CD14-positive monocyte (primary cell): ENCODE measurements at regions not wholly inside any gene's neighbourhood (a gene's known extent, or its start where the extent isn't known, plus 50 kb on each side); places are given as distances from the start of the nearest gene placed in this dataset.

ENCODE experiments used
- DNase-seq, 3 donors: peaks; one replicate each; pipeline ENCODE4 v3.0.0-alpha.2; 2011 to 2022
- H2AFZ ChIP-seq: 2 replicates; pipeline ENCODE4 v1.6.0; 2012; ENCODE audit warnings: mild to moderate bottlenecking, low read depth, low read length, inconsistent platforms; ENCODE audit not compliant: insufficient read depth, poor library complexity, severe bottlenecking
- H3K27ac ChIP-seq, 2 donors: 1 replicate in 1 of 2; 2 replicates in 1 of 2; pipeline ENCODE4 v1.5.1; 2012 to 2013; ENCODE audit warnings: low read length in 2 of 2, control low read depth in 1 of 2, inconsistent platforms in 1 of 2, low read depth in 1 of 2, mild to moderate bottlenecking in 1 of 2
- H3K27me3 ChIP-seq, 2 donors: one replicate each; pipeline versions ENCODE4 v1.6.0 to v1.6.1; 2011 to 2013; ENCODE audit warnings: low read length in 2 of 2; ENCODE audit not compliant: control insufficient read depth in 2 of 2, insufficient read depth in 2 of 2
- H3K36me3 ChIP-seq, 2 donors: replicated peaks in 1 of 2; 1 replicate in 1 of 2; 2 replicates in 1 of 2; pipeline versions ENCODE4 v1.5.1 to v1.6.1; 2012 to 2013; ENCODE audit warnings: low read length in 2 of 2, control low read depth in 1 of 2, inconsistent platforms in 1 of 2, mild to moderate bottlenecking in 1 of 2; ENCODE audit not compliant: insufficient read depth in 2 of 2, control insufficient read depth in 1 of 2
- H3K4me1 ChIP-seq, 2 donors: 1 replicate in 1 of 2; 2 replicates in 1 of 2; pipeline versions ENCODE4 v1.5.1 to v1.6.1; 2012 to 2013; ENCODE audit warnings: low read length in 2 of 2, control low read depth in 1 of 2, inconsistent platforms in 1 of 2, mild to moderate bottlenecking in 1 of 2, moderate library complexity in 1 of 2; ENCODE audit not compliant: insufficient read depth in 2 of 2, control insufficient read depth in 1 of 2
- H3K4me2 ChIP-seq: replicated peaks from 2 replicates; pipeline ENCODE3; 2012; ENCODE audit warnings: low read length, moderate library complexity, mild to moderate bottlenecking; ENCODE audit not compliant: poor library complexity, severe bottlenecking; ENCODE audit errors: extremely low read depth
- H3K4me3 ChIP-seq, 3 experiments: fragments of 200-600 bp in 1 of 3; sonication (generic) in 1 of 3; replicated peaks in 1 of 3; 1 replicate in 2 of 3; 2 replicates in 1 of 3; pipeline ENCODE4 v1.5.1; 2011 to 2013; ENCODE audit warnings: low read length in 3 of 3, mild to moderate bottlenecking in 3 of 3, control low read depth in 2 of 3, low read depth in 2 of 3, inconsistent platforms in 1 of 3, moderate library complexity in 1 of 3
- H3K79me2 ChIP-seq: 2 replicates; pipeline ENCODE4 v1.6.0; 2012; ENCODE audit warnings: mild to moderate bottlenecking, control low read depth, inconsistent platforms, low read length, moderate library complexity; ENCODE audit not compliant: insufficient read depth
- H3K9ac ChIP-seq: 2 replicates; pipeline ENCODE4 v1.6.0; 2017; ENCODE audit warnings: low read length, mild to moderate bottlenecking; ENCODE audit not compliant: insufficient read depth, poor library complexity, severe bottlenecking
- H3K9me3 ChIP-seq, 2 donors: replicated peaks in 1 of 2; 1 replicate in 1 of 2; 2 replicates in 1 of 2; pipeline versions ENCODE4 v1.5.1 to v1.6.1; 2012 to 2013; ENCODE audit warnings: low read length in 2 of 2, control low read depth in 1 of 2; ENCODE audit not compliant: control insufficient read depth in 1 of 2, insufficient read depth in 1 of 2
- H4K20me1 ChIP-seq: 2 replicates; pipeline ENCODE4 v1.6.0; 2012; ENCODE audit warnings: mild to moderate bottlenecking, low read length, control low read depth, moderate library complexity; ENCODE audit not compliant: insufficient read depth
- H3K27ac Mint-ChIP-seq, 7 donors: one replicate each; pipeline ENCODE4 v1.8.0; 2020; ENCODE audit warnings: mild to moderate bottlenecking in 7 of 7, mixed read lengths in 7 of 7, moderate library complexity in 6 of 7, inconsistent platforms in 2 of 7
- H3K27me3 Mint-ChIP-seq, 3 donors: one replicate each; pipeline ENCODE4 v1.8.0; 2021 to 2022; ENCODE audit warnings: low read depth in 3 of 3, mild to moderate bottlenecking in 3 of 3, mixed read lengths in 3 of 3, moderate library complexity in 3 of 3, inconsistent platforms in 1 of 3
- H3K36me3 Mint-ChIP-seq, 2 donors: one replicate each; pipeline ENCODE4 v1.8.0; 2020; ENCODE audit warnings: mixed read lengths in 2 of 2, inconsistent platforms in 1 of 2, mild to moderate bottlenecking in 1 of 2
- H3K4me1 Mint-ChIP-seq: one replicate; pipeline ENCODE4 v1.8.0; 2020; ENCODE audit warnings: mild to moderate bottlenecking, mixed read lengths
- H3K4me3 Mint-ChIP-seq, 2 donors: one replicate each; pipeline ENCODE4 v1.8.0; 2020; ENCODE audit warnings: mild to moderate bottlenecking in 2 of 2, mixed read lengths in 2 of 2, moderate library complexity in 1 of 2
- H3K9me3 Mint-ChIP-seq, 7 donors: one replicate each; pipeline ENCODE4 v1.8.0; 2020 to 2022; ENCODE audit warnings: mixed read lengths in 7 of 7, mild to moderate bottlenecking in 6 of 7, moderate library complexity in 6 of 7, inconsistent platforms in 2 of 7
- CTCF ChIP-seq: fragments of 200-600 bp; IDR thresholded peaks from one replicate; pipeline ENCODE4 v1.8.0; 2022; ENCODE audit warnings: antibody characterized with exemption, mild to moderate bottlenecking
- WGBS: methylation state at CpG from one replicate; pipeline ENCODE4 v1.1.5; 2013; ENCODE audit warnings: missing lambda C conversion rate; ENCODE audit not compliant: insufficient coverage; 5-methylcytosine and 5-hydroxymethylcytosine counted together
- intact Hi-C, 2 donors: fragments of 100-400 bp; cut with micrococcal nuclease; formaldehyde crosslinking; loops; one replicate each; pipeline versions ENCODE4 v1.15.0 to v1.15.1; 2023

DNA sequence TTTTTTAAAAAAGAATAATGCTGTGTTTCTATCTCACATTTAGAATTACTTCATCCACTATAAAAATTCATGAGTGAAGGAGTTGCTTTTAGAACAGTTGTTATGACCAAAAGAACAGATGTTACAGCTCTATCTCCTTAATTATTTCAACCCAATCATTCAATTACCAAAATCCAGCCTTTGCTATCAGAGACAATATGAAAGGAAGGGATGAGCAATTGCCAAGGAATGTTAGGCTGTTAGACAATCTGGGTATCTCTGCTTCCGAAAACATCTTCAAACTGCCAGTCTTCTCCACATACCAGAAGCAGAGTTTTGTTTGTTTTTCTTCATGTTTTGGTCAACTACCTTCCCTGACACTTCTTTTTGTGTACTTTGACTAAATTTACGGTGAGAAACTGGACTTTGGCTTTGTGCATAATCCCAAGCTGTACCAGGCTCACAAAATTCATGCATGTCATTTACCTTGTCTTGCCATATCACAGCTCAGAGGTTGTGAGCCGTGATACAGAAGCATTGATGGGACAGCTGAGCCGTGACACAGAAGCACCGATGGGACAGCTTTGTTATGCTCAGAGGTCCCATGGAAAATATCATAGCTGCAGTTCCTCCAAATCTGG, 405.5 kb downstream of the KIF4B start:
- Histone ChIP-seq H3K27me3 (no peaks in the 10 kb centered on the region), H4K20me1 (no peaks in the 10 kb centered on the region), H3K79me2 (no peaks in the 10 kb centered on the region), H3K9ac (no peak overlapping the region), H3K4me2 (no peak overlapping the region), H3K9me3 (no peaks in the 10 kb centered on the region), H3K4me3 (no peak overlapping the region), H3K36me3 (no peaks in the 10 kb centered on the region), H3K27ac (no peak overlapping the region), H2AFZ (no peak overlapping the region), H3K4me1 (no peaks in the 10 kb centered on the region)
- Mint-ChIP-seq H3K9me3 (peaks cover 0 to 2% (median 0%) of the 10 kb centered on the region in 7 donors), H3K4me1 (no peaks in the 10 kb centered on the region), H3K27me3 (peaks cover 0 to 4% (median 3%) of the 10 kb centered on the region in 3 donors), H3K4me3 (no peak overlapping the region), H3K27ac (no peak overlapping the region), H3K36me3 (no peaks in the 10 kb centered on the region)
- no peak for TF ChIP-seq CTCF
- intact Hi-C loops, result no loop called here
- no peak for DNase-seq
- 87% methylated on average over 4 of the region's 5 CpGs for WGBS

DNA sequence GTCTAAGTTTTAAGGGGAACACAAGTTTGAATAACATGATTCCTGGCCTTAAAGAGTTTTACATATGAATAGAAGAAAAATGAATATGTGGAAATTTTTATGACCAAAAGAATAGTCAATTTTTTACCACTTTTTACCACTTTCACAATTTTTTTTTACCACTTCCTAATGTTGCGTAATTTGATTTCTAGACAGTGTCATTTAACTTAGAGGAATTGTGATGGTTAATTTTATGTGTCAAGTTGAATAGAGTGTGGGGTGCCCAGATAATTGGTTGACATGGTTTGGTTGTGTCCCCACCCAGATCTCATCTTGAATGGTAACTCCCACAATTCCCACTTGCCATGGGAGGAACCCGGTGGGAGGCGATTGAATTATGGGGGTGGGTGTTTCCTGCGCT, 416.6 kb downstream of the KIF4B start:
- Histone ChIP-seq H3K36me3 (no peaks in the 10 kb centered on the region), H3K4me3 (no peak overlapping the region), H3K27me3 (no peaks in the 10 kb centered on the region), H3K9ac (no peak overlapping the region), H3K79me2 (no peaks in the 10 kb centered on the region), H4K20me1 (no peaks in the 10 kb centered on the region), H3K4me2 (no peak overlapping the region), H3K9me3 (peaks cover 0 to 6% of the 10 kb centered on the region in 2 donors), H3K27ac (no peak overlapping the region), H2AFZ (no peak overlapping the region), H3K4me1 (peaks cover 11 to 12% of the 10 kb centered on the region in 2 donors)
- peaks cover 7% of the 10 kb centered on the region for H3K4me1 Mint-ChIP-seq
- peaks cover 0 to 13% (median 4%) of the 10 kb centered on the region in 7 donors for H3K9me3 Mint-ChIP-seq
- peaks cover 0 to 9% (median 0%) of the 10 kb centered on the region in 3 donors for H3K27me3 Mint-ChIP-seq
- no CpG with 5 or more reads among the region's 4 CpGs for WGBS
- no peak for DNase-seq
- intact Hi-C loops, result no loop called here
- no peak overlapping the region for H3K27ac Mint-ChIP-seq
- no peak overlapping the region for H3K4me3 Mint-ChIP-seq
- no peak for TF ChIP-seq CTCF
- no peaks in the 10 kb centered on the region for H3K36me3 Mint-ChIP-seq
